WTC11 (cell line): ENCODE measurements at regions not wholly inside any gene's neighbourhood (a gene's known extent, or its start where the extent isn't known, plus 50 kb on each side); places are given as distances from the start of the nearest gene placed in this dataset.
"Not testable (repeated sequence)": the region's sequence is repeated elsewhere in the genome, so short reads cannot be mapped to it uniquely, and the experiment has no call there.

Experiments used
- ATAC-seq: fragments of 200-7000 bp; cut with Tn5 transposase; 2 replicates; pipeline ENCODE4 v1.10.0; 2021; ENCODE audit warnings: mild to moderate bottlenecking, moderate library complexity
- CTCF ChIA-PET: fragments of 300-600 bp; sonication (Branson Sonifier 250); formaldehyde crosslinking; loops from one replicate; lab custom pipeline; 2021; ENCODE audit warnings: antibody characterized with exemption; lab: Charles Lee
- POLR2A ChIA-PET: fragments of 350-600 bp; sonication (Branson Sonifier 250); formaldehyde crosslinking; loops from one replicate; lab custom pipeline; 2021; ENCODE audit warnings: antibody characterized with exemption; lab: Charles Lee
- DNase-seq: peaks from one replicate; pipeline ENCODE4 v3.0.0; 2021; ENCODE audit warnings: low spot score
- H3K27ac Mint-ChIP-seq: 2 replicates; pipeline ENCODE4 v1.8.0; 2021; ENCODE audit warnings: mixed read lengths
- H3K27me3 Mint-ChIP-seq: 2 replicates; pipeline ENCODE4 v1.8.0; 2021; ENCODE audit warnings: low read depth, mild to moderate bottlenecking, moderate library complexity, mixed read lengths
- H3K36me3 Mint-ChIP-seq: 2 replicates; pipeline ENCODE4 v1.8.0; 2021; ENCODE audit warnings: mixed read lengths
- H3K4me1 Mint-ChIP-seq: 2 replicates; pipeline ENCODE4 v1.8.0; 2022; ENCODE audit warnings: mixed read lengths
- H3K4me3 Mint-ChIP-seq: 2 replicates; pipeline ENCODE4 v1.8.0; 2021; ENCODE audit warnings: mild to moderate bottlenecking, moderate library complexity, mixed read lengths
- H3K9me3 Mint-ChIP-seq: 2 replicates; pipeline ENCODE4 v1.8.0; 2021; ENCODE audit warnings: mixed read lengths

- CTCF ChIA-PET, H3K27me3 Mint-ChIP-seq, DNase-seq, ATAC-seq, H3K4me3 Mint-ChIP-seq, H3K4me1 Mint-ChIP-seq, POLR2A ChIA-PET, H3K27ac Mint-ChIP-seq: not testable (repeated sequence)
- peaks cover 41% of the 10 kb centered on the region for H3K9me3 Mint-ChIP-seq
- H3K36me3 Mint-ChIP-seq: peaks cover 32% of the 10 kb centered on the region
These were observed 1172.4 kb downstream of the TMEM121 start for GRCh38 chr14:106698620-106699267.

DNA sequence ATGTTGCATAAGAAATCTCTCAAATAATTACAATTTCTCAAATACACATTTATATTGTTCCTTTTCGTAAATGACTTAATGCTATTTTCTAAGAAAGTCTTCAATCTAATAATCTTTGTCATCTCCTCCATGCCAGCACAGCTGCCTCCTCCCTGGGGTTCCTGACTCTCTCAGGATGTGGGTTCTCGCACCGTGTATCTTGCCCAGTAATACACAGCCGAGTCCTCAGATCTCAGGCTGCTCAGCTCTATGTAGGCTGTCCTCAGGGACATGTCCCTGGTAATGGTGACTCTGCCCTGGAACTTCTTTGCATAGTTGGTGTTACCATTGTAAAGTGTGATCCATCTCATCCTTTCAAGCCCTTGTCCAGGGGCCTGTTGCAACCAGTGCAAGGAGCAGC is 1177.3 kb downstream of the TMEM121 start:
- H3K4me1 Mint-ChIP-seq, POLR2A ChIA-PET, H3K27ac Mint-ChIP-seq, ATAC-seq, H3K4me3 Mint-ChIP-seq, DNase-seq, H3K27me3 Mint-ChIP-seq, CTCF ChIA-PET: not testable (repeated sequence)
- peaks cover 26% of the 10 kb centered on the region for H3K9me3 Mint-ChIP-seq
- H3K36me3 Mint-ChIP-seq: peaks cover 18% of the 10 kb centered on the region

DNA sequence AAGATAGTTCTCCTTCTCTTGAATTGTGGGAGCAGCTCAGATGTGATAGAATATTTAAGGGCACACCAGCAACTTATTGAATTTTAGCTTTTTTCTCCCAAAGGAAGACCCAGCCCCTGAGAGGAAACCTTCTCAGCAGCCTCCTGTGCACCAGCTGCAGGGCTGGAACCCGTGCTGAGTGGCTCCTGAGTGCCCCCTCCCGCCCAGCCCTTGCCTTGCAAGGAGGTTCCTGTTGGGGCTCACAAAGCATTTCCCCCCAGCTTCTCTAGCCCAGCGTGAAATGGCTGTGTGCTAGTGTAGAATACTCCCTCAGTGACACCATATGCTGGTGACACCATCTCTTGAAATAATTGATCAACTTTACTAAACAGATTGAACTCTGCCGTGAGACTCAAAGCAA is 1180.1 kb downstream of the TMEM121 start:
- CTCF ChIA-PET, H3K4me3 Mint-ChIP-seq, H3K27me3 Mint-ChIP-seq, H3K4me1 Mint-ChIP-seq, DNase-seq, H3K27ac Mint-ChIP-seq, POLR2A ChIA-PET, ATAC-seq: not testable (repeated sequence)
- peaks cover 34% of the 10 kb centered on the region for H3K9me3 Mint-ChIP-seq
- H3K36me3 Mint-ChIP-seq: peaks cover 24% of the 10 kb centered on the region

GRCh38 chr14:106710187-106710586 is 1183.8 kb downstream of the TMEM121 start:
- Mint-ChIP-seq H3K9me3 (peaks cover 49% of the 10 kb centered on the region), H3K36me3 (peaks cover 42% of the 10 kb centered on the region), H3K27me3 (peaks cover 11% of the 10 kb centered on the region)
- ATAC-seq, H3K27ac Mint-ChIP-seq, CTCF ChIA-PET, H3K4me1 Mint-ChIP-seq, POLR2A ChIA-PET, H3K4me3 Mint-ChIP-seq, DNase-seq: not testable (repeated sequence)

- peaks cover 40% of the 10 kb centered on the region for H3K36me3 Mint-ChIP-seq
- H3K4me1 Mint-ChIP-seq, POLR2A ChIA-PET: not testable (repeated sequence)
These were observed 1186.1 kb downstream of the TMEM121 start for GRCh38 chr14:106712513-106712912.

GRCh38 chr14:106714446-106715428 is 1188.4 kb downstream of the TMEM121 start:
- DNase-seq, H3K4me1 Mint-ChIP-seq, H3K27ac Mint-ChIP-seq, H3K4me3 Mint-ChIP-seq, CTCF ChIA-PET, POLR2A ChIA-PET, ATAC-seq, H3K27me3 Mint-ChIP-seq: not testable (repeated sequence)
- Mint-ChIP-seq H3K9me3 (peaks cover 35% of the 10 kb centered on the region), H3K36me3 (peaks cover 29% of the 10 kb centered on the region)

More at GRCh38 chr14:106712513-106712912, 1186.1 kb downstream of the TMEM121 start:
- DNase-seq, H3K27ac Mint-ChIP-seq, H3K4me3 Mint-ChIP-seq, ATAC-seq, CTCF ChIA-PET: not testable (repeated sequence)
- Mint-ChIP-seq H3K9me3 (peaks cover 46% of the 10 kb centered on the region), H3K27me3 (peaks cover 11% of the 10 kb centered on the region)

DNA sequence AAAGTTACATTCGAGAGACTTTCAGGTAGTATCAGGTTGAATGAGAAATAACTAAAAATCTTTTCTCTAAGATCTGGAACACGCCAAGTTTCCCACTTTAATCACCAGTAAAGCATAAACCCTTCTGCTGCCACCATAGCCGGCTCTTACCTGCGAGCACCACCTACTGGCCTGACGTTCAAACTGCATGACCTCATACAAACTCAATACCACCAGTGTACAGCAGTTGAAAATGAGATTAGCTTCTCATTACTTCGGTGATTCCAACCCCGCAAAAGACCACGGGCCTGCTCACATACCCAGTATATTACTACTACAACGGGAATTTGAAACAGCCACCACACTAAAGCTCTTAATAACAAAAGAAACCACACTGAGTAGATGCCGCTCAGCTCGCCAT is 1191.2 kb downstream of the TMEM121 start:
- ATAC-seq, POLR2A ChIA-PET, H3K4me1 Mint-ChIP-seq, H3K27ac Mint-ChIP-seq, H3K4me3 Mint-ChIP-seq, DNase-seq, H3K27me3 Mint-ChIP-seq, CTCF ChIA-PET: not testable (repeated sequence)
- Mint-ChIP-seq H3K36me3 (peaks cover 12% of the 10 kb centered on the region), H3K9me3 (peaks cover 10% of the 10 kb centered on the region)

DNA sequence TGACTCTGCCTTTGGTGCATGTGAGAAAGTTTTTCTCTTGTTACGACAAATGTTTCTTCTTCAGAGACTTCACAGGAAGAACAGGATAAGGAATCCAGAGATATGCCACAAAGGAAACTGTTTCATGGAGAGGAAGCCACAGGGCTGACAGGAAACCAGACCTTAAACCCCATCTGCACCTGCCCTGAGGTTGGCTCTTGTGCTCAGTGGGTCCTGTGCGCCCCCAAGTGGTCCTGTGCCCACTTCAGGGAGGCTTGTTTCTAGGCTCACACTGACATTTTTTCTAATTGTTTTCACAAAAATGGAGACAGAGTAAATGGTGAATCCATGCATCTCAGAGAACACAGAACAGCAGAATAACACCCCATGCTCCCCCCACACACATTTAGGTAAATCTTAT is 1193.5 kb downstream of the TMEM121 start:
- POLR2A ChIA-PET, H3K9me3 Mint-ChIP-seq, H3K4me3 Mint-ChIP-seq, DNase-seq, CTCF ChIA-PET, H3K27me3 Mint-ChIP-seq, ATAC-seq, H3K4me1 Mint-ChIP-seq, H3K36me3 Mint-ChIP-seq, H3K27ac Mint-ChIP-seq: not testable (repeated sequence)

DNA sequence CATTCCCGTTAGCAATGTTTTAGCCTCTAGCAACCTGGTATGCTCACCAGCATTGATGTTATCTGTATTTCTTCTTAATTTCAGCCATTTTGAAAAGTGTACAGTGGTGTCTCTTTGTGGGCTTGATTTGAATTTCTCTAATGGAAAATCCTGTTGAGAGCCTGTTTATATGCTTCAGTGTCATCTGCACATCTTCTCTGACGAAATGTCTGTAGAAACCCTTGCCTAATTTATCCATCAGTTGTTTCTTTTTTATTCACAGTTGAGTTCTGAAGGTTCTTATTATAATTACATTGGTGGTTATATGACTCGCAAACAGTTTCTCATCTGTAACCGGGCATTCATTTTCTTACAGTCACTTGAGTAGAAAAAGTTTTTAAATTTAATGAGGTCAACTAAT is 1195.5 kb downstream of the TMEM121 start:
- CTCF ChIA-PET, ATAC-seq: not testable (repeated sequence)

GRCh38 chr14:106722813-106723687 is 1196.7 kb downstream of the TMEM121 start:
- DNase-seq, H3K27ac Mint-ChIP-seq, H3K36me3 Mint-ChIP-seq: not testable (repeated sequence)

More for the DNA sequence above, 1195.5 kb downstream of the TMEM121 start:
- H3K4me3 Mint-ChIP-seq, H3K36me3 Mint-ChIP-seq, H3K9me3 Mint-ChIP-seq, H3K4me1 Mint-ChIP-seq, DNase-seq, H3K27me3 Mint-ChIP-seq, POLR2A ChIA-PET, H3K27ac Mint-ChIP-seq: not testable (repeated sequence)

DNA sequence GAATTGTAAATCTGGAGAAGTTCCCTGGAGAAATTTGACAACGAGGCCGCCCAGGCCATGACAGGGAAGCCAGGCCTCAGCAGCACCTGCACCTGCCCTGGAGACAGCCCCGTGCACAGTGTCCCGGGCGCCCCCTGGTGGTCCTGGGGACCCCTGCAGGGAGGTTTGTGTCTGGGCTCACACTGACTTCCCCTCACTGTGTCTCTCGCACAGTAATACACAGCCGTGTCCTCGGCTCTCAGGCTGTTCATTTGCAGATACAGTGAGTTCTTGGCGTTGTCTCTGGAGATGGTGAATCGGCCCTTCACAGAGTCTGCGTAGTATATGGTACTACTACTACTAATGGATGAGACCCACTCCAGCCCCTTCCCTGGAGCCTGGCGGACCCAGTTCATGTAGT is 1201.6 kb downstream of the TMEM121 start:
- ATAC-seq, H3K4me3 Mint-ChIP-seq, POLR2A ChIA-PET, H3K27ac Mint-ChIP-seq, DNase-seq, CTCF ChIA-PET, H3K36me3 Mint-ChIP-seq, H3K9me3 Mint-ChIP-seq, H3K4me1 Mint-ChIP-seq, H3K27me3 Mint-ChIP-seq: not testable (repeated sequence)

More at GRCh38 chr14:106722813-106723687, 1196.7 kb downstream of the TMEM121 start:
- H3K4me3 Mint-ChIP-seq, CTCF ChIA-PET, ATAC-seq, H3K27me3 Mint-ChIP-seq, H3K9me3 Mint-ChIP-seq, POLR2A ChIA-PET, H3K4me1 Mint-ChIP-seq: not testable (repeated sequence)
